ENCODE measurements at regions not wholly inside any gene's neighbourhood (a gene's known extent, or its start where the extent isn't known, plus 50 kb on each side); places are given as distances from the start of the nearest gene placed in this dataset.

DNA sequence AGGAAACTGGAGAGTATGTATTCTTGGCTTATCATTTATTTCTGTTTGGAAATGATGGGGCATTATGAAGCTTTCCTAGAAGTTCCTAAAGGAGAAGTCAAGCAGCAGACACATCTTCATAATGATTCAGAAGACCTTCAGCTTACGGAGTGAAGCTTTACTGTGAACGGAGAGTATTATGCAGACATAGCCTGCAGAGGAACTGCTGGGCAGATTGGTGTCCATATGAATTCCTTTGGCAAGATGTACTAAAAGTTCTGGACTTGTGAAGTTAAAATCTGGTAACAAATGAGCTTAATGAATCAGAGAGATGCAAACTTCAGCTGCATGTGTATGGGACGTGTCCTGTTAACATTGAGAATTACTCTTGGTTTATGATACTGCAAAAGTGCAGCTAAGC is 60.1 kb downstream of the NABP1 start:
- no peak for DNase-seq (ENCODE audit: low spot score)

DNA sequence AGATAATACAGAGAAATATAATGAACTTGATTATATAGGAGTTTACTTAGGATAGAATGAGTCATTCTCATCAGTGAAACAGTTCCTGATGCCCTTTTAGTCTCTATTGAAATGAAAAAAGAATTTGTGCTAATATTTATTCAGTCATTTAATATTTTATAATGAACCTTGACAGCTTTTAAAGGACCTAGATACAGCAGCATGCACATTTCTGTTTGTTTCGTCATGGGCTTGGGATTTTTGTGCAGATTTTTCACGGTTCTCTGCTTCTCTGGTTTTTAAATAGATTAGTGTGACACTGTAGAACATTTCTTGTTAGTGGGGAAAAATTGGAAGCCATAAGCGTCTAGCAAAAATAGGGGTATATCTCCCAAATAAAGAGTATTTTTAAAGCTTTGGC is 60.7 kb downstream of the NABP1 start:
- DNase-seq (ENCODE audit: low spot score), result no peak

DNA sequence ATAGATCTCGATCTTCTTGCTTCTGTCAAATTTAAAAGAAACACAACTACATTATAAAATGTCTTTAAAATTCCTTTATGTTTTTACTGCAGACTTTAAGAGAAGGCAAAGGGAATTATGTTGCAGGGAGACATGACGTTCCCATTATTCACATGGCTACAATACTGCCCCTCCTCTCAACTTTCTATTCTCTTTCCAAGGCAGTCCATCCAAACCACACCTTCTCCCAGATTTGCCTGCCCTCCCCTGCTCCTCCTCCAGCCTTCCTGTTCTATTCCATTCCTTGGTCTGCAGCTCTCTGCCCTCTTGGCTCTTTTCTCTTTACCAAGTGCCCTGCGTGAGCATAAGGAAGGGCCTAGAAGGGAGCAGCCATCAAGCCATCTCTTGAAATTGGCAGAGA is 61.3 kb downstream of the NABP1 start:
- no peak for DNase-seq (ENCODE audit: low spot score)

DNA sequence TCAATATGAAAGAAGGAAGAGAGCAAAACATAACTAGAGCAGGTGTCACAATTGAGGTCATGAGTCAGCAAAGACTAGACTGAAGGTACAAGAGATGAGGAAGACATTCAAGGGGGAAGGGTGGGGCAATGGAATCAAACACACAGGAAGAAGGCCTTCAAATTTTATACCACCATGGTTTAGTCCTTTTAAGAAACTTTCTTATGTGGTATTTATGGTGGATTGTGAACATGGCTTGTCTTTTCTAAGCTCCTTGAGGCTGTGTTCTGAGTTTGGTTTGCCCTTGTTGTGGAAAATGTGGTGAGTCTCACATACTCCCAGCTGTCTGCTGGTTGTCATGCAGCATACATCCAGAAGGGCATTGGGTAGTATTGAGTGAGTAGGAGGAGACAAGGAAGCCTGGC is 62.1 kb downstream of the NABP1 start:
- no peak for DNase-seq (ENCODE audit: low spot score)

DNA sequence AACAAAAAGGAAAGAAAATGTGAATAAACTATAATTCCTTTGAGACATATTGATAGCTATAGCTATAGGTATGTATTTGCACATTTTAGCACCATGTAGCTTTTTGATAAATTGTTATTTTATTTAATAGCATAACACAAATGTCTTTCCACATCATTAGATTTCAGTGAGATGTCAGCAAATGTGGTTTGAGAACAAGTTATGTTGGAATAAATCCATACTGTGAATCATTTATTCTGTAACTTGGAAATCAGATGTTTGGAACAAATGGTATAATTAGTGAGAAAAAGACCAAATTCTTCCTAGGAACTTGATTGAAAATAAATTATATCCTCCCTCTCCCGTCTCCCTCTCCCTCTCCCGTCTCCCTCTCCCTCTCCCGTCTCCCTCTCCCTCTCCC is 62.8 kb downstream of the NABP1 start:
- DNase-seq (ENCODE audit: low spot score), result no peak

DNA sequence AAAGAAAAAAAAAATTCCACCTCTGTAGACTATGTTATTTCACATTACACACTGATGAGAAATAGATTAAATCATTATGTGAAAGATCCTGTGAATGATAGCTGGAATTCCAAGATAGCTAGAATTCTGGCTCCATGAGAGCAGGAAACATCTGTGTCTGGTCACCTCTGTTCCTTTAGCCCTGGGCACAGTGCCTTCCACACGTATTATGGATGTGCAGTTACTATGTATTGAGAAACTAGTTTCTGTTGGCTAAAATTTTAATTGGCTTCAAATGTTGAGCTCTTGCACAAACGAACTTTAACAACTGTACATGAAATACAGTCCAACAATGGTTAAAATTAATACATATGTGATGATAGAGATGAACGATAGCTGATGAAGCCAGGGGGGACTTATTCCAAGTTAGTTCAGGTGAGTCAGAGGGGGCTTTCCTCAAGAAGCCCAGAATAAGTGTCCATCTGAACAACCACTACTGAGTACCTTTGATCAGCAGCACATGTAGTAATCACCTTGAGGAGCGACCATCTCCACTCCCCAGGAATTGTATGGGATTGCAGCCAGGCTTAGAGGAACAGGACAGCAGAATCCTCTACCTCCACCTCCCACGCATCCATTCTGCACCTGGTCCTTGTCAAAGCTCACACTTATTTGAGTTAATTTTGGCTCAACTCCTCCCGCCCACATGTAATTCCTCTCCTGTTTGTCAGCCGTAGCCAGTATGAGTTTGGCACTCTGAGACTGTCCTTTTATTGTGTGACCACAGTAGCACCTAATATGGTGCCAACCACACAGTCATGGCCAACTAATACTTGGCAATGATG is 68.6 kb downstream of the NABP1 start:
- DNase-seq (ENCODE audit: low spot score), result peak; percentile 6

DNA sequence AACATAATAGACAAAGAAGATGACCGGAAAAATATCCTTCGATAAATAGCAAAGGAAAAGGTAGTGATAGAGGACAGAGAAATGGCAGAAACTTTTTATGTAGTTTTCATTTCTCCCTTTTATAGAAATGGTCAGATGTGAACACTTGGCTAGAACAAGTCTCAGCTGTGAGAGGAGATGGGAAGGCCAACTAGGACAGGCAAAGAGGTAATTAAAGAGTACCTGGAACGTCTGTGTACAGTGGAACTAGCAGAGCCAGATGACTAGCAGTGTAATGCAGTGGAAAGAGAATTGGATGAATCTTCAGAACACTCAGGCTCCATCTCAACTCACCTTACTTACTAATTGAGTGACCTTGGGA is 69.2 kb downstream of the NABP1 start:
- DNase-seq (ENCODE audit: low spot score), result no peak

DNA sequence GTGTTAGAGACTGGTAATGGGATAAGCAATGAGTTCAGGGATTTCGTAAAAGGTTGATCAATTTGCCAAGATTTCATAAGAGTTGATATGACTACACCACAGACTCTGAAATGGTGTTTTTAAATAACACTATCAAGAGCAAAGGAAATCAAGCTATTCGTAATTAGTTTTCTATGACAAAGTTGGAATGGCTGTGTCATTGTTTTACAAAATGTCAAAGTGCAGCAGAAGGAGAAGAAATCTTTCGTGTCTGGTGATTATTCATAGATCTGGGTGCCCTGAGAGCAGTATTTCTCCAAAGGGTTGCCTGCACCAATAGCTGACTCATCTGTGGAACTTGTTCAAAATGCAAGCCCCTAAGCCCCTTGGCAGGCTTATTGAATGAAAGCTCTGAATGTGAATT is 70.1 kb downstream of the NABP1 start:
- DNase-seq (ENCODE audit: low spot score), result no peak

DNA sequence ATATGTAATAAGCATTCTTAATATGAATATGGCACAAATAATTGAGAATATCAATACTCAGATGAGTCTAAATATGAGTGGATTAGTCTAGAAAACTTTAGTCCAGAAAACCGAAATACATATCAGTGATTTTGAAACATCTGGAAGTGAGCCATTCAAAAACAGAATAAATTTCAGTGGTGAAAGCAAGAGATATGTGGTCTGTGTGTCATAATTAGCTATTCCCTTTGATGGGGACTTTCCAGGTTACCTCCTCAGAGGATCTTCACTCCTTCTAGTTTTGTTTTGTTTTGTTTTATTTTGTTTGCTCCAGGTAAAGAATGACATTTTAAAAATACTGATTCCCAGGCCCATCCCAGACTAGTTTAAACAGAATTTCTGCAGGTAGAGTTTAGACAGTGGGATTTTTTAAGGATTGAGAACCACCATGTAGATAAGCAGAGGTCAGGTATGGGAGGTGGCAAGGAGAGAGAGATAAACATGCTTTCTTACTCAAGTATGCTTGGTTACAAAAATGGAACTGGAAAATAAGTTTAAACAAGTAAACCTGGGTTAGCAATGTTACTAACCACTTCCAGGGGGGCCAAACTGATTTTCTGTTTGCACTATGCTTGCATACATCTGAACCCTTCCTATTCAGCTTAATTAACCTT is 70.7 kb downstream of the NABP1 start:
- no peak for DNase-seq (ENCODE audit: low spot score)

DNA sequence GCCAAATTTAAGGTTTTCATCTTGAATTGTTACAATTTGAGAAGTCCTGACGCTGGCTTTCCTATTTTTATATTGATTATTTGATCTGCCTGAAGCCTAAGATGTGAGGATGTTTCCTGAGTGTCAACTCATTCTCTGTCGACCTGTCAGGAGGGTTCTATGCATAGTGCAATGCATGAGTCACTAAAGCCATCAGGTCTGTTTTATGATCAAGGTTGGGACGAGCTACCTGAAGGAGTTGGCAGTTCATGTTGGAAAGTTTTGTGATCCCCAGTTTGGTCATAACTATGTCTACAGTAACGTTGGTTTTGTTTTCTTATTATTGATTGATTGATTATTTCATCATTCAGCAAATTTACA is 71.2 kb downstream of the NABP1 start:
- DNase-seq (ENCODE audit: low spot score), result no peak

DNA sequence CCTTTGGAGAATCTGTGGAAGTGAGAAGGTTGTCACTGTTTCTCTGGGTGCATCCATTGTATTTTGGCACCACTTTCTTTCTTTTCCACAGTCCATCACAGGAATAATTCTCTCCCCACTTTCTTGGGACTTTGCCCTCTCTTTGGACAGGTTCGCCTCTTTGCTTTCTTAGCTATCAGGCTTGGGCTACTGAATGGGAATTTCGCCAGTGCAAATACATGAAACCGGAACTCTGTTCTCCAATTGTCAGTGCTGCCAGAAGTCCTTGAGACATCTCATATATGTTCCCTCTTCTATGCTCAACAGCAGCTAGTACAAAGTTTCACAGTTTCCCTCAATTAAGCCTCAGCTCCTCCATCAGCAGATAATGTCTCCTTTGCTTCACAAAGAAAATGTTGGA is 76.2 kb downstream of the NABP1 start:
- no peak for DNase-seq (ENCODE audit: low spot score)

DNA sequence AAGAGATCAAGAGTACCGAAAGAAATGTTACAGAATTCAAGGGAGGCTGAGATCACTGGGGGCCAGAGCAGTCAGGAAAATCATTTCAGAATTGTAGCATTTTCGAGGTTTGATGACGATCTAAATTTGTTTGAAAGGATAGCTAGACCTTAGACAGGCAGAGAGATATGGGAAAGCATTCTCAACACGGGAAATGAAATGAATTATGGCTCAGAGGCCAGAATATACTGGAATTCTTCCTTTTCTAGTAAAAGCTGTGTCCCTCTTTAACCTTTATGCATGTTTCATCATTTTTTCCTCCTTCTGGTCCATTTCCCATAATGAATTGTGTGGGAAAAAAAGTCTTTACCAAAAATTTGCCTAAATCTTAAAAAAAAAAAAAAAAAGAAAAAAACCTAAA is 78.8 kb downstream of the NABP1 start:
- no peak for DNase-seq (ENCODE audit: low spot score)

DNA sequence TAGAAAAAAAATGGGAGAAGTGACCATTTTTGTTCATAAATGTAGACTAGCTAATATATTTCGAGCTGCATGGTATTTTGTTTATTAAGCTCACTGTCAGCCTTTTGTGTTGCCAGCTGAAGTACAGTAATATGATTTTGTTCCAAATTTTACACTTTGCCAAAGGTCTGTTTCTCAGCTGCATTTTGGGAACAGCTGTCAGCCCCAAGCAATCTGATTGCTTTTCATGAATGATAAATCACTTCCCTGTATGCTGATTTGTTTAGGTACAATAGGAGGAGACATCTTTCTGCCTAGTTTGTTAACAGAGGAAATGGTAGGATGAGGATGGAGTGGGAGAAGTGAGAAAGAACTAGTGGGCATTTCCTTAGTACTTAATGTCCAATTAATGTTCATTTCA is 79.3 kb downstream of the NABP1 start:
- no peak for DNase-seq (ENCODE audit: low spot score)

DNA sequence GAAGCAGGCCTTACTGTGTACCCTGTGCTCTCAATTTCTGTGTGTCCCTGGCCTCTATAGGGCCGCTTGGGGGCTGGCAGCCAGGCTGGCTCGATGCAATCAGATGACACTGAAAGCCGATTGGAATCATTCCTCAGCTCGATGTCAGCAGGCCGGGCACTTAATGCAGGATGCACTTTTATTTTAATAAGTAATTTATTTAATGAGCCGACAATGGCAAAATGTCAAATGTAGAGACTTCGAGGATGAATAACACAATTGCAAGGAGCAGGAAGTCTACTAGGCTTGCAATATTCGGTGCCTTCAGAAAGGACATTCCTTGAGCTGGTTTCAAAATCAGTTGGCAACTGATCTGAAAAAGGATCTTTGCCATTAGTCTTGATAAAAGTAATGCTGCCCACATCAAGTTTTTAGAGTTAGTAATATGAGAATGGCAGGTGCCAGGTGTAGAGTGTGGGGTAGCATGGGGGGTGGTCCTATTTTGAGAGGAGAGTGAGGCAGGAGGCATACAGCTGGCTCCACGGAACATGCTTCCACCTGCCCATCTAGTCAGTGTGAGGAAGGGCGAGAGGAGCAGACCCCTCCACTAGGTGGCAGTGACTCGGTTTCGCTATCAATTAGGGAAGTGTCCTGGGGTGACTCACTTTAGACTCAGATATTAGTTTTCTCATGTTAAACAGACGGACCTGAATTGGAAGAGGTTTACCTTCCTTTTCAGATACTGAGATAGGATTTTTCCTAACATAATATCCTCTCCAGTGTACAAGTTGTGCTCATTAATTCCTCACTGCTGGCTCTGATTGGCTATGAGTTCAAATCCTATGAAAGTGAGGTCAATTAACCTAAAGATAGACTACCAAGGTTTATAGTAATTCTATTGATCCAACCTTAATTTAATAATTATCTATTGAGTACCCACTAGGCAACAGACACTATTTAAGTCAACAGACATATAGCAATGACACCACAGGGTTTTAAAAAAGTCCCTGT is 80.9 kb downstream of the NABP1 start:
- DNase-seq (ENCODE audit: low spot score), result peak; percentile 66

DNA sequence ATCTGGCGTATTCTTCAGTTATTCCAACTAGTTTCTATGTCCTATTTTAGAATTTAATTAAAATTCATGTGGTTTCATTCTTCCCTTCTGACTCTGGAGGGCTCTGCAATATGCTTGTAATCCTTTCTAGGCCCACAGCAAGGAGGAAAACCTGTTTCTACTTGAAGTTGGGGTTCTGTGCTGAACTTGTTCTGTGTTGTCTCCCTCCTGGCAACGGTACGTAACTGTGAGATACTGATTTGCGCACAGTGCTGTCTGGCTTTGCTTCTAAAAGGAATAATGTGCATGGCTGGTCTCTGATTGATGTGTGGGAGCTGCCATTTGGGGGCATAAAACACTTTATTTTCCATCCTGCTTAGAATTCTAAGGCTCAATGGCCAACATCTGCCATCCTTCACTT is 81.7 kb downstream of the NABP1 start:
- DNase-seq (ENCODE audit: low spot score), result no peak

DNA sequence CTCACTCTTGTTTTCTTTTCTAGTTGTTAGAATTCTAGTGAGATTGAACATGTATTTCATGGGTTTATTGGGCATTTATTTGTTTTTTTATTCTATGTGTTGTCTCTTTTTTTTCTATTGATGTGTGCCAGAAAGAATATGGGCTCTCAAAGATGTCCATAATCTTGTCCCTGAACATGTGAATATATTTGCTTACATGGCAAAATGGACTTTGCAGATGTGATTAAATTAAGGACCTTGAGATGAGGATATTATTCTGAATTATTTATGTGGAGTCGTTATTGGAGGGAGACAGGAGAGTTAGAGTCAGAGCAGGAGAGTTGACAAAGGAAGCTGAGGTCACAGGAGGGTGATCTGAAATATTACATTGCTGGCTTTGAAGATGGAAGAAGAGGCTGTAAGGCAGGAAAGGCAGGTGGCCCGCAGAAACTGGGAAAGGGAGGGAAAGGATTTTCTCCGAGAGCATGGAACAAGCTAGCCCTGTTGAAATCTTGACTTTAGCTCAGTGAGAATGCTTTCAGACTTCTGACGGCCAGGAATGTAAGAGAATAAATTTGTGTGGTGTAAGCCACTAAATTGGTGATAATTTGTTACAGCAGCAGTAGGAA is 82.8 kb downstream of the NABP1 start:
- DNase-seq (ENCODE audit: low spot score), result no peak

DNA sequence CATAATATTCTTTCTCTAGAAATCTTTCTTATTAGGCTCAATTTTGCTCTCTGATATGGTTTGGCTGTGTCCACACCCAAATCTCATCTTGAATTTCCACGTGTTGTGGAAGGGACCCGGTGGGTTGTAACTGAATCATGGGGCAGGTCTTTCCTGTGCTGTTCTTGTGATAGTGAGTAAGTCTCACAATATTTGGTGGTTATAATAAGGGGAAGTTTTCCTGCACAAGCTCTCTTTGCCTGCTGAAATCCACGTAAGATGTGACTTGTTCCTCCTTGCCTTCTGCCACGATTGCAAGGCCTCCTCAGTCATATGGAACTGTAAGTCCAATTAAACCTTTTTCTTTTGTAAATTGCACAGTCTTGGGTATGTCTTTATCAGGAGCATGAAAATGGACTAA is 73.8 kb downstream of the CAVIN2 start:
- no peak for DNase-seq (ENCODE audit: low spot score)

DNA sequence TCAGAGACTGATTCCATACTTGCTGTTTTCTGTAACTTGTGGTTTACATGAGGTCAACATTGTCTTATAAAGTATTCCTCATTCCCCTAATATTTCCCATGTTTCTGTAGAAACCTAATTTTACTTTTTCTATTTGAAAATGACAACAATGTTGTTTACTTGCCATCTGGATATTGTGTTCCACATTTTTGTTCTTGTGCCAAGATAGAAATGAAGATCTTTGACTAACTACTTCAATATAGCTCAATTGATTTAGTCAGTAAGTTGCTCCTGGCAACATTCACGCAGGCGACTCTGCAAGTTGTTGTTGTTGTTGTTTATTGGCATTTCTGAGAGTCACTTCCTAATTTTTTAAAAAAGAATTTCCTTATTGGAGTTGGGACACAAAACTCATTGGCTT is 69.5 kb downstream of the CAVIN2 start:
- DNase-seq (ENCODE audit: low spot score), result no peak

DNA sequence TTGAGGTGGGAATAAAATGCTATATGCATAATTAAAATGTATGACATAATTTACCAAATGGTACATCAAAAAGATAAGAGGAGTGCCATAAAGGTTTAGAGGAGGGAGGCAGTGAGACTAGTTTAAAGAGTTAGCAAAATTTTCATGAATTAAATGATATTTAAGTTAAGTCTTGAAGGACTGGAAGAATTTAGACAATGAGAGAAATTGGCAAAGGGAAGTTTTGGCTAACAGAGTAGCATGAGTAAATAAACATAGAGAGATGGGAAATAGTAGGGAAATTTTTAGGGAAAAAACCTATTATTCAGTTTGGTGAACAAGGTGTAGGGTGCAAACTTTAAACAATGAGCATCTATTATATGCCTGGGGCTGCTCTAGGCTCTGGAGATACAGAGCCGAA is 68.8 kb downstream of the CAVIN2 start:
- no peak for DNase-seq (ENCODE audit: low spot score)

DNA sequence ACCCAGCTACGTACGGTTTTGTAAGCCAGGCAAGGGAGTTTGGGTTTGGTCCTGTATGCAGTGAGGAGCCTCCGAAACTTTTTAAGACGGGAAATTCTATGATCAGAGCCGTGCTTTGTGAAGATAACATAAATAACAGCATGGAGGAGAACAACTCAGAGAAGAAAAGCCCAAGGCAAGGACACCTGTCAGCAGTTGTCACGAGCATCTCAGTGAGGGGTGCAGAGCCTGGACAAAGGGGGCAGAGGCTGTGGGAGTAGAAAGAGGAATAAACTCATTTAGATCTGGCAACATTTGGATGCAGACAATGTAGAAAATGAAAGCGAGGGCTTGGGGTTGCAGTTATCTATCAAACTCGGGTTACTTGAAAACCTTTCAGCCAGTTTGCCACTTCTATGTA is 64.5 kb downstream of the CAVIN2 start:
- no peak for DNase-seq (ENCODE audit: low spot score)

DNA sequence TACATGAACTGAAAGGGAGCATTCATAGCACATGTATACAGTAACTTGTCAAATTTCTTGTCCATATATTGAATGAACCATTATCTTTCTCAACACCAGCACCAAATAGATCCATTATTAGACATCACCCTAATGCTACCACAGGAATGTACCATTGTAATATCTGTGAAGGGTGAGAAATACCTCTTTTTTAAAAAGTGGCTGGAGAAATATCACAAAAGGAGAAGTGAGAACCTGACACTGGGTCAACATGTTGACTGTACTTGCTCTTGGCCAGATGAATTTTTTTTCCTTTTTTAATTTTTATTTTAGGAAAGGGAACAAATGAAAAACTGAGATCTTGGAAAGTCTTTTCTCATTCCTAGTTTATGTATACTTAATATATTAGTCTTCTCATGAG is 63.5 kb downstream of the CAVIN2 start:
- DNase-seq (ENCODE audit: low spot score), result no peak

All from SW480 (cell line).